Transverse colon (tissue), 4 donors: ENCODE measurements at regions not wholly inside any gene's neighbourhood (a gene's known extent, or its start where the extent isn't known, plus 50 kb on each side); places are given as distances from the start of the nearest gene placed in this dataset.

ENCODE experiments used
- DNase-seq: peaks from one replicate; pipeline ENCODE4 v3.0.0-alpha.2; 2019
- H3K27ac ChIP-seq, 4 donors: fragments of 200-600 bp; sonication (generic); 2 replicates each; pipeline ENCODE4 v1.5.1; 2016 to 2018; ENCODE audit warnings: inconsistent platforms in 4 of 4
- H3K27me3 ChIP-seq: fragments of 200-600 bp; sonication (generic); 2 replicates; pipeline ENCODE4 v1.5.1; 2017; ENCODE audit warnings: inconsistent platforms
- H3K36me3 ChIP-seq, 4 donors: fragments of 200-600 bp; sonication (generic); 2 replicates each; pipeline ENCODE4 v1.5.1; 2017 to 2019; ENCODE audit warnings: inconsistent platforms in 4 of 4
- H3K4me1 ChIP-seq, 4 donors: fragments of 200-600 bp; sonication (generic); 2 replicates each; pipeline ENCODE4 v1.5.1; 2017 to 2020; ENCODE audit warnings: inconsistent platforms in 4 of 4
- H3K4me3 ChIP-seq, 4 donors: fragments of 200-600 bp; sonication (generic); 1 replicate in 1 of 4; 2 replicates in 3 of 4; pipeline versions ENCODE4 v1.5.1 to v1.6.1; 2017 to 2019; ENCODE audit warnings: inconsistent platforms in 4 of 4
- H3K9me3 ChIP-seq, 2 donors: fragments of 200-600 bp; sonication (generic); 2 replicates each; pipeline ENCODE4 v1.5.1; 2017 to 2019; ENCODE audit warnings: inconsistent platforms in 2 of 2
- CTCF ChIP-seq, 5 experiments: fragments of 200-600 bp in 3 of 5; fragments of 450-650 bp in 2 of 5; sonication (generic) in 3 of 5; IDR thresholded peaks; 1 replicate in 2 of 5; 2 replicates in 3 of 5; pipeline ENCODE4 v1.5.1; 2016 to 2017; ENCODE audit warnings: antibody characterized with exemption in 5 of 5, inconsistent platforms in 3 of 5, mild to moderate bottlenecking in 2 of 5, moderate library complexity in 1 of 5
- EP300 ChIP-seq: sonication (generic); formaldehyde crosslinking; IDR thresholded peaks from one replicate; pipeline ENCODE4 v1.6.1; 2017; ENCODE audit warnings: antibody characterized with exemption, low read depth
- POLR2A ChIP-seq: fragments of 450-650 bp; IDR thresholded peaks from one replicate; pipeline ENCODE4 v1.6.1; 2016; ENCODE audit warnings: antibody characterized with exemption, mild to moderate bottlenecking, moderate library complexity
- POLR2AphosphoS5 ChIP-seq, 3 donors: sonication (generic); formaldehyde crosslinking; IDR thresholded peaks; one replicate each; pipeline ENCODE4 v1.6.1; 2016; ENCODE audit warnings: antibody characterized with exemption in 3 of 3
- whole genome bisulfite sequencing, 2 donors: methylation state at CpG; one replicate each; pipeline ENCODE4 v1.1.5; 2018; ENCODE audit warnings: low coverage in 1 of 2; 5-methylcytosine and 5-hydroxymethylcytosine counted together
- in situ Hi-C, 4 donors: fragments of 200-750 bp; cut with MboI; loops; one replicate each; pipeline versions ENCODE4 v1.15.0 to v1.15.1; 2017; ENCODE audit warnings: low sequenced_read_pairs in 3 of 4, low pct_ligation_motif_present in 1 of 4, low pct_unique_long_range_greater_than_20kb in 1 of 4
- intact Hi-C: fragments of 100-400 bp; cut with DNase I; formaldehyde crosslinking; loops from one replicate; pipeline ENCODE4 v1.15.1; 2023; ENCODE audit warnings: low total_unique reads

DNA sequence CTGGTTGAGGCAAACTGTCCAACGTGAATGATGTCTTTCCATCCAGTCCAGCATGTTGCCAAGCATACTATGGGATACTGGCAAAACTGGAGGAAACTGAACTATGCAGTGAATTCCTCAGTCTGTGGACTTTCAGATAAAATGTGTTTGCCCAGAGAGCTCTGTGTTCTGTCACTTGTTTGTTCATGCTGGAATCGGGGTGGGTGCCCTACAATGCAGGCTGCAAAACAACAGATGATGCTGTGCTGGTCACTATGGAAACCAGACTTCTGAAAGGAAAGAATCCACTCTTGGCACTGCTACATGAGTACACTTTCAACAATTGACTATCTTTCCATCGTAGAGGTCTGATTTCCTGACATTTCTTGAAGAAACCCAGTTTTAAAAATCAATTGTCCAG, 272.5 kb upstream of the ARHGEF26 start:
- no peaks in the 10 kb centered on the region for H3K9me3 ChIP-seq
- no peaks in the 10 kb centered on the region for H3K36me3 ChIP-seq
- no peaks in the 10 kb centered on the region for H3K27me3 ChIP-seq
- intact Hi-C loops, result loop anchor here (5.0 kb wide), 1 partner anchor 1049 kb away; no protein-coding TSS in a partner anchor
- H3K27ac ChIP-seq, result no peak overlapping the region
- TF ChIP-seq POLR2A (no peak), CTCF (IDR thresholded peaks at IDR 0.05) (no peak), EP300 (no peak), POLR2AphosphoS5 (IDR thresholded peaks at IDR 0.05) (no peak)
- H3K4me3 ChIP-seq, result no peak overlapping the region
- in situ Hi-C loops, result no loop called here
- WGBS, 2 donors, result 34 to 72% methylated on average over 2 to 3 of the region's 3 CpGs
- DNase-seq, result no peak
- H3K4me1 ChIP-seq, result no peaks in the 10 kb centered on the region

DNA sequence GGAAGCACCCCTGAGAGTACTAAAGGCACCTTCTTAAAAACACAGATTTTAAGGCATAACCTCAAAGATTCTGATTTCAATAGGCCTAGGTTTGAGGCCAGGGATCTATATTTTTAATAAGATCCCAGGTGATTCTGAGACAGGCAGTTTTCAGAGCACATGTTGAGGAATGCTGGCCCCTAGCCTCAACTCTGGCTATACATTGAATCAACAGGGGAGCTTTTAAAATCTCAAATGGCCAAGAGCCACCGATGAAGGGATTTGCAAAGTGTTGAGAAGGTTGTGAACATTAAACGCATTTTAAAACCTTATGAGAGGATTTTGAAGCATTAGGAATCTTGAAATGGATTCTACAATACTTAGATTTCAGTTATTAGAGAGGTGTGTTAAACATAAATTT, 268.8 kb upstream of the ARHGEF26 start:
- Histone ChIP-seq H3K9me3 (no peaks in the 10 kb centered on the region), H3K36me3 (no peaks in the 10 kb centered on the region), H3K4me1 (no peaks in the 10 kb centered on the region), H3K27ac (no peak overlapping the region), H3K27me3 (no peaks in the 10 kb centered on the region), H3K4me3 (no peak overlapping the region)
- intact Hi-C loops (no loop called here), in situ Hi-C loops (no loop called here)
- WGBS, 2 donors, result 61 to 65% methylated on average over 2 of the region's 2 CpGs
- TF ChIP-seq CTCF (IDR thresholded peaks at IDR 0.05) (no peak), POLR2AphosphoS5 (IDR thresholded peaks at IDR 0.05) (no peak), EP300 (no peak), POLR2A (no peak)
- DNase-seq, result no peak

- WGBS, 2 donors, result 50 to 63% methylated on average over 1 of the region's 1 CpG
- no peak overlapping the region for H3K4me3 ChIP-seq
- in situ Hi-C loops (no loop called here), intact Hi-C loops (no loop called here)
- no peaks in the 10 kb centered on the region for H3K4me1 ChIP-seq
- no peak overlapping the region for H3K27ac ChIP-seq
- H3K27me3 ChIP-seq, result no peaks in the 10 kb centered on the region
- no peaks in the 10 kb centered on the region for H3K36me3 ChIP-seq
- TF ChIP-seq EP300 (no peak), CTCF (IDR thresholded peaks at IDR 0.05) (no peak), POLR2A (no peak), POLR2AphosphoS5 (IDR thresholded peaks at IDR 0.05) (no peak)
- H3K9me3 ChIP-seq, result no peaks in the 10 kb centered on the region
- no peak for DNase-seq
Observed at GRCh38 chr3:153853163-153853562, 268.0 kb upstream of the ARHGEF26 start.

DNA sequence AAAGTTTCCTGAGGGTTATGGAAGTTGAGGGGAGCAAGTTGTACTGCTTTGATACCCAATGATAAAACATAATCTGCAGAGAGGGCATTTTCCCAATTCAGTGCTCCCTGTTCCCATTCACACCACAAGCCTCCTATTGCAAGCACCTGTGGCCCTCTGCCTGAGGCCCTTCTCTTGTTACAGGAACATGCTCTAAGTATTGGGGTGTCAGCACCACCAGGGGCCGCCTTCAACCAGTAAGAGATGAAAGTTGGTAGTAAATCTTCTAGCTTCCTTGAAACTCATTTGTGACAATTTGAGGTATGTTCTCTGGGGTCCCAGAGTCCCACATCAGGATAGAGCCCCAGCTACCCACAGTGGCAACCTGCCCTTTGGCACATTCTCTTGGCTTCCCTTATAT, 265.4 kb upstream of the ARHGEF26 start:
- in situ Hi-C loops, result no loop called here
- TF ChIP-seq EP300, result no peak
- TF ChIP-seq CTCF (IDR thresholded peaks at IDR 0.05), result no peak
- TF ChIP-seq POLR2A, result no peak
- no peak for TF ChIP-seq POLR2AphosphoS5 (IDR thresholded peaks at IDR 0.05)
- H3K4me1 ChIP-seq, result no peaks in the 10 kb centered on the region
- H3K27ac ChIP-seq, result no peak overlapping the region
- 94 to 100% methylated on average over 1 of the region's 1 CpG for WGBS, 2 donors
- no peaks in the 10 kb centered on the region for H3K9me3 ChIP-seq
- H3K4me3 ChIP-seq, result no peak overlapping the region
- H3K27me3 ChIP-seq, result no peaks in the 10 kb centered on the region
- DNase-seq, result no peak
- H3K36me3 ChIP-seq, result no peaks in the 10 kb centered on the region
- intact Hi-C loops, result no loop called here
